ENCODE measurements at regions not wholly inside any gene's neighbourhood (a gene's known extent, or its start where the extent isn't known, plus 50 kb on each side); places are given as distances from the start of the nearest gene placed in this dataset.

DNA sequence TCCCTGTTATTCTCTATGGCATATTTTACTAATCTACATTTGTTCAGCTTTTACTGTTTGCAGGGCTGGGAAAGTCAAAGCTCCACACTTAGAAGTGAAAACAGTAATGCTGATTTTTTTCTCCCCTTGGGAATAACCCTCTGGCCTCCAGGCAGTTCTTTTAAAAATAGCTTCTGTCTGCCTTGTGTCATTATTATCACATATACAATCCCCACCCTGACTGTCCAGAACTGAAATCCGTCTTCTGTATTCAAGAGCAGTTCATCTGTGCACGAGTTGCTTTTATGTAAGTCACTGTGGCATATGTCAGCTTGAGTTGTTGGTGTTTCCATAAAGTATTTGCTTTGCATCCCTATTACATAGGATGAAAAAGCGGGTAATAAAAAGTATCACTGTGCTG is 1221.1 kb upstream of the CELF2 start:
- WGBS (ENCODE audit: insufficient coverage, insufficient replicate concordance, low lambda C conversion rate, missing lambda C conversion rate), result 33% methylated on average over 3 of the region's 3 CpGs
- SMC1A ChIA-PET (ENCODE audit: uncharacterized antibody, unreplicated experiment), result no interaction called here
- H3K27ac ChIP-seq (ENCODE audit: control insufficient read depth, insufficient read depth), result no peak overlapping the region
- no peaks in the 10 kb centered on the region for H4K20me1 ChIP-seq (ENCODE audit: control insufficient read depth, insufficient read depth)
- no peak overlapping the region for H3K4me2 ChIP-seq (ENCODE audit: control insufficient read depth, insufficient read depth)
- H3K36me3 ChIP-seq (ENCODE audit: control insufficient read depth in 2 of 2, insufficient read depth in 2 of 2, low read length in 1 of 2), result no peaks in the 10 kb centered on the region
- TF ChIP-seq KAT2A (conservative IDR thresholded peaks at IDR 0.05; ENCODE audit: control insufficient read depth, low read depth, low read length) (no peak), ASH2L (IDR thresholded peaks at IDR 0.05; ENCODE audit: borderline replicate concordance, low read depth) (no peak), SREBF1 (IDR thresholded peaks at IDR 0.05; ENCODE audit: low read length) (no peak), SMAD5 (IDR thresholded peaks at IDR 0.05; ENCODE audit: low read depth) (no peak), EZH2 (IDR thresholded peaks at IDR 0.05; ENCODE audit: borderline replicate concordance, control insufficient read depth, low read depth, low read length) (no peak), HDAC2 (IDR thresholded peaks at IDR 0.05) (no peak), STAT3 (IDR thresholded peaks at IDR 0.05; ENCODE audit: low read depth, low read length) (no peak), GATAD2B (conservative IDR thresholded peaks at IDR 0.05; ENCODE audit: low read depth) (no peak), KDM1A (IDR thresholded peaks at IDR 0.05; ENCODE audit: borderline replicate concordance) (no peak), ZNF207 (IDR thresholded peaks at IDR 0.05; ENCODE audit: borderline replicate concordance) (no peak), ETV6 (conservative IDR thresholded peaks at IDR 0.05 in 1 of 2, IDR thresholded peaks at IDR 0.05 in 1 of 2; ENCODE audit: borderline replicate concordance in 1 of 2, low read depth in 1 of 2) (no peak), IRF4 (IDR thresholded peaks at IDR 0.05; ENCODE audit: low read depth, low read length) (no peak), NFYB (IDR thresholded peaks at IDR 0.05; ENCODE audit: insufficient read depth, low read depth, low read length) (no peak), EED (IDR thresholded peaks at IDR 0.05; ENCODE audit: low read depth) (no peak), CREB1 (IDR thresholded peaks at IDR 0.05; ENCODE audit: low read depth) (no peak), CHD4 (IDR thresholded peaks at IDR 0.05) (no peak)
- TF ChIP-seq, protein P1, sequence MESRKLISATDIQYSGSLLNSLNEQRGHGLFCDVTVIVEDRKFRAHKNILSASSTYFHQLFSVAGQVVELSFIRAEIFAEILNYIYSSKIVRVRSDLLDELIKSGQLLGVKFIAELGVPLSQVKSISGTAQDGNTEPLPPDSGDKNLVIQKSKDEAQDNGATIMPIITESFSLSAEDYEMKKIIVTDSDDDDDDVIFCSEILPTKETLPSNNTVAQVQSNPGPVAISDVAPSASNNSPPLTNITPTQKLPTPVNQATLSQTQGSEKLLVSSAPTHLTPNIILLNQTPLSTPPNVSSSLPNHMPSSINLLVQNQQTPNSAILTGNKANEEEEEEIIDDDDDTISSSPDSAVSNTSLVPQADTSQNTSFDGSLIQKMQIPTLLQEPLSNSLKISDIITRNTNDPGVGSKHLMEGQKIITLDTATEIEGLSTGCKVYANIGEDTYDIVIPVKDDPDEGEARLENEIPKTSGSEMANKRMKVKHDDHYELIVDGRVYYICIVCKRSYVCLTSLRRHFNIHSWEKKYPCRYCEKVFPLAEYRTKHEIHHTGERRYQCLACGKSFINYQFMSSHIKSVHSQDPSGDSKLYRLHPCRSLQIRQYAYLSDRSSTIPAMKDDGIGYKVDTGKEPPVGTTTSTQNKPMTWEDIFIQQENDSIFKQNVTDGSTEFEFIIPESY (IDR thresholded peaks at IDR 0.05), result no peak
- TF ChIP-seq, protein P2, sequence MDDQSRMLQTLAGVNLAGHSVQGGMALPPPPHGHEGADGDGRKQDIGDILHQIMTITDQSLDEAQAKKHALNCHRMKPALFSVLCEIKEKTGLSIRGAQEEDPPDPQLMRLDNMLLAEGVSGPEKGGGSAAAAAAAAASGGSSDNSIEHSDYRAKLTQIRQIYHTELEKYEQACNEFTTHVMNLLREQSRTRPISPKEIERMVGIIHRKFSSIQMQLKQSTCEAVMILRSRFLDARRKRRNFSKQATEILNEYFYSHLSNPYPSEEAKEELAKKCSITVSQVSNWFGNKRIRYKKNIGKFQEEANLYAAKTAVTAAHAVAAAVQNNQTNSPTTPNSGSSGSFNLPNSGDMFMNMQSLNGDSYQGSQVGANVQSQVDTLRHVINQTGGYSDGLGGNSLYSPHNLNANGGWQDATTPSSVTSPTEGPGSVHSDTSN (IDR thresholded peaks at IDR 0.05; ENCODE audit: insufficient replicate concordance, low read depth, low read length), result no peak
- TF ChIP-seq, protein P3, sequence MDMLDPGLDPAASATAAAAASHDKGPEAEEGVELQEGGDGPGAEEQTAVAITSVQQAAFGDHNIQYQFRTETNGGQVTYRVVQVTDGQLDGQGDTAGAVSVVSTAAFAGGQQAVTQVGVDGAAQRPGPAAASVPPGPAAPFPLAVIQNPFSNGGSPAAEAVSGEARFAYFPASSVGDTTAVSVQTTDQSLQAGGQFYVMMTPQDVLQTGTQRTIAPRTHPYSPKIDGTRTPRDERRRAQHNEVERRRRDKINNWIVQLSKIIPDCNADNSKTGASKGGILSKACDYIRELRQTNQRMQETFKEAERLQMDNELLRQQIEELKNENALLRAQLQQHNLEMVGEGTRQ (IDR thresholded peaks at IDR 0.05; ENCODE audit: borderline replicate concordance, low read depth, low read length), result no peak
- no peak overlapping the region for H2AFZ ChIP-seq (ENCODE audit: control insufficient read depth, low read depth, low read length)
- intact Hi-C loops (cut with micrococcal nuclease; ENCODE audit: unreplicated experiment), result no loop called here
- no peak for ATAC-seq
- FAIRE-seq, result no peak
- no peaks in the 10 kb centered on the region for H3K79me2 ChIP-seq (ENCODE audit: control insufficient read depth, insufficient read depth, low read length)
- no peaks in the 10 kb centered on the region for H3K27me3 ChIP-seq (replicated peaks in 1 of 2; ENCODE audit: control insufficient read depth in 2 of 2, insufficient read depth in 2 of 2, low read length in 1 of 2)
- no TSS peak for BruUV-seq (replicated peaks)
- no peak overlapping the region for H3K4me3 ChIP-seq
- H3K9me3 ChIP-seq (replicated peaks; ENCODE audit: control insufficient read depth, insufficient read depth, low read length), result no peaks in the 10 kb centered on the region
- POLR2A ChIA-PET, result no interaction called here
- CTCF ChIA-PET, result no interaction called here
- no peaks in the 10 kb centered on the region for H3K4me1 ChIP-seq (ENCODE audit: control insufficient read depth, insufficient read depth, low read length)
- RAD21 ChIA-PET (ENCODE audit: unreplicated experiment), result no interaction called here
- no peak for DNase-seq (ENCODE audit: low read depth, low spot score)
- in situ Hi-C loops (cut with MboI), result no loop called here
- no peak overlapping the region for H3K9ac ChIP-seq (ENCODE audit: control insufficient read depth, insufficient read depth, low read length)
